ENCODE measurements at regions not wholly inside any gene's neighbourhood (a gene's known extent, or its start where the extent isn't known, plus 50 kb on each side); places are given as distances from the start of the nearest gene placed in this dataset.

- no peak for TF ChIP-seq CTCF (IDR thresholded peaks at IDR 0.05)
- no peak for TF ChIP-seq TCF7L2 (IDR thresholded peaks at IDR 0.05; ENCODE audit: low read depth, low read length)
- no peak for TF ChIP-seq POLR2AphosphoS5 (IDR thresholded peaks at IDR 0.05; ENCODE audit: low read depth, low read length)
- no peak for TF ChIP-seq REST (IDR thresholded peaks at IDR 0.05; ENCODE audit: insufficient read depth in 1 of 2, low read depth in 2 of 2, low read length in 1 of 2)
Measured at GRCh38 chr14:49950275-49951228, 57.7 kb downstream of the ARF6 start.

All from Panc1 (cell line).